GM12864 (cell line): ENCODE measurements at regions not wholly inside any gene's neighbourhood (a gene's known extent, or its start where the extent isn't known, plus 50 kb on each side); places are given as distances from the start of the nearest gene placed in this dataset.

Experiments
- DNase-seq: peaks from one replicate; pipeline ENCODE4 v3.0.0-alpha.2; 2011; ENCODE audit warnings: low read depth
- H3K4me3 ChIP-seq: 2 replicates; pipeline ENCODE4 v1.5.1; 2011; ENCODE audit warnings: mild to moderate bottlenecking, low read depth, low read length, control low read depth
- CTCF ChIP-seq: IDR thresholded peaks from 2 replicates; pipeline ENCODE4 v1.5.1; 2011; ENCODE audit warnings: low read depth, mild to moderate bottlenecking, moderate library complexity, low read length, control low read depth, inconsistent platforms; ENCODE audit errors: missing control alignments

- DNase-seq: no peak
- no peak overlapping the region for H3K4me3 ChIP-seq
- no peak for TF ChIP-seq CTCF
These were observed 93.8 kb upstream of the MEOX2 start for GRCh38 chr7:15780271-15780670.

GRCh38 chr7:15778191-15778590 is 91.7 kb upstream of the MEOX2 start:
- no peak overlapping the region for H3K4me3 ChIP-seq
- TF ChIP-seq CTCF: no peak
- DNase-seq: no peak

GRCh38 chr7:15765753-15766152 is 79.3 kb upstream of the MEOX2 start:
- TF ChIP-seq CTCF: no peak
- no peak overlapping the region for H3K4me3 ChIP-seq
- DNase-seq: no peak

GRCh38 chr7:15764851-15765382 is 78.4 kb upstream of the MEOX2 start:
- H3K4me3 ChIP-seq: no peak overlapping the region
- no peak for TF ChIP-seq CTCF
- DNase-seq: no peak

GRCh38 chr7:15764010-15764409 is 77.5 kb upstream of the MEOX2 start:
- no peak overlapping the region for H3K4me3 ChIP-seq
- no peak for TF ChIP-seq CTCF
- no peak for DNase-seq

GRCh38 chr7:15757041-15758000 is 70.8 kb upstream of the MEOX2 start:
- no peak for TF ChIP-seq CTCF
- no peak overlapping the region for H3K4me3 ChIP-seq
- DNase-seq: no peak

- no peak for TF ChIP-seq CTCF
- no peak overlapping the region for H3K4me3 ChIP-seq
- no peak for DNase-seq
These were observed 68.6 kb upstream of the MEOX2 start for GRCh38 chr7:15755061-15755460.
